ENCODE measurements at regions not wholly inside any gene's neighbourhood (a gene's known extent, or its start where the extent isn't known, plus 50 kb on each side); places are given as distances from the start of the nearest gene placed in this dataset.

GRCh38 chr4:30443289-30443688 lies 276.9 kb upstream of the PCDH7 start:
- no peak overlapping the region for H3K4me3 ChIP-seq (replicated peaks in 1 of 2; ENCODE audit: low read depth in 2 of 2, low read length in 2 of 2)
- TF ChIP-seq CTCF (IDR thresholded peaks at IDR 0.05; ENCODE audit: low read depth, low read length) = no peak
- no peak for DNase-seq (ENCODE audit: low read depth in 2 of 2)

GRCh38 chr4:30450474-30450873 lies 269.7 kb upstream of the PCDH7 start:
- no peak for TF ChIP-seq CTCF (IDR thresholded peaks at IDR 0.05; ENCODE audit: low read depth, low read length)
- no peak for DNase-seq (ENCODE audit: low read depth in 2 of 2)
- no peak overlapping the region for H3K4me3 ChIP-seq (replicated peaks in 1 of 2; ENCODE audit: low read depth in 2 of 2, low read length in 2 of 2)

- no peak for DNase-seq (ENCODE audit: low read depth in 2 of 2)
- TF ChIP-seq CTCF (IDR thresholded peaks at IDR 0.05; ENCODE audit: low read depth, low read length) = no peak
- H3K4me3 ChIP-seq (replicated peaks in 1 of 2; ENCODE audit: low read depth in 2 of 2, low read length in 2 of 2) = no peak overlapping the region
Measured at GRCh38 chr4:30454504-30454903, 265.7 kb upstream of the PCDH7 start.

- H3K4me3 ChIP-seq (replicated peaks in 1 of 2; ENCODE audit: low read depth in 2 of 2, low read length in 2 of 2) = no peak overlapping the region
- no peak for TF ChIP-seq CTCF (IDR thresholded peaks at IDR 0.05; ENCODE audit: low read depth, low read length)
- DNase-seq (ENCODE audit: low read depth in 2 of 2) = no peak
Measured at GRCh38 chr4:30456716-30457115, 263.5 kb upstream of the PCDH7 start.

- no peak overlapping the region for H3K4me3 ChIP-seq (replicated peaks in 1 of 2; ENCODE audit: low read depth in 2 of 2, low read length in 2 of 2)
- no peak for DNase-seq (ENCODE audit: low read depth in 2 of 2)
- TF ChIP-seq CTCF (IDR thresholded peaks at IDR 0.05; ENCODE audit: low read depth, low read length) = no peak
Measured at GRCh38 chr4:30460818-30461217, 259.4 kb upstream of the PCDH7 start.

- H3K4me3 ChIP-seq (replicated peaks in 1 of 2; ENCODE audit: low read depth in 2 of 2, low read length in 2 of 2) = no peak overlapping the region
- DNase-seq (ENCODE audit: low read depth in 2 of 2) = no peak
- no peak for TF ChIP-seq CTCF (IDR thresholded peaks at IDR 0.05; ENCODE audit: low read depth, low read length)
Measured at GRCh38 chr4:30461218-30461617, 259.0 kb upstream of the PCDH7 start.

- TF ChIP-seq CTCF (IDR thresholded peaks at IDR 0.05; ENCODE audit: low read depth, low read length) = no peak
- DNase-seq (ENCODE audit: low read depth in 2 of 2) = no peak
- H3K4me3 ChIP-seq (replicated peaks in 1 of 2; ENCODE audit: low read depth in 2 of 2, low read length in 2 of 2) = no peak overlapping the region
Measured at GRCh38 chr4:30462445-30463090, 257.6 kb upstream of the PCDH7 start.

All from cardiac fibroblast (primary cell).